ENCODE measurements at regions not wholly inside any gene's neighbourhood (a gene's known extent, or its start where the extent isn't known, plus 50 kb on each side); places are given as distances from the start of the nearest gene placed in this dataset.

DNA sequence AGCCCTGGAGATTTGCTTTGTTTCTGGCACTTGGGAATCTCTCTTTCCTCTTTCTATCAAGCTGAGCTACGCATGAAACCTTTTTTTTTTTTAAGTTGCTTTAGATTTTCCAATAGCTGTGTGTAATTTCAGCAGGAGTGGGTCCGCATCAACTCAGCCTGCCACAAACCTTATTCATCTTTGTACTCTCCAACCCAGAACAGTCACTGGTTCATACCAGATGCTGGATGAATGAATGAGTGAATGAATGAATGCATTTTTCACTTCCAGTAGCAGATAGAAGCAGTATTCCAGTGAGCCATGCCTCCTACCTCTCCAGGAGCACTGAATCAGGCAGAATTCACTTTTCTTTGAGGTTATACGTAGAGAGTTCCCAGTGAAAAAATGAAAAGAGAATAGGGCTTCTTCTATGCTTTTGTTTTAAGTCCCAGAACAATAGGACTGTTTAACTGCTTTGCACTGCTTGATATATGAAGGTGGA, 221.1 kb downstream of the TM9SF2 start:
- no peak overlapping the region for H3K27ac ChIP-seq
- no peaks in the 10 kb centered on the region for H3K27me3 ChIP-seq
- H3K36me3 ChIP-seq, result no peaks in the 10 kb centered on the region
- TF ChIP-seq, protein P1, sequence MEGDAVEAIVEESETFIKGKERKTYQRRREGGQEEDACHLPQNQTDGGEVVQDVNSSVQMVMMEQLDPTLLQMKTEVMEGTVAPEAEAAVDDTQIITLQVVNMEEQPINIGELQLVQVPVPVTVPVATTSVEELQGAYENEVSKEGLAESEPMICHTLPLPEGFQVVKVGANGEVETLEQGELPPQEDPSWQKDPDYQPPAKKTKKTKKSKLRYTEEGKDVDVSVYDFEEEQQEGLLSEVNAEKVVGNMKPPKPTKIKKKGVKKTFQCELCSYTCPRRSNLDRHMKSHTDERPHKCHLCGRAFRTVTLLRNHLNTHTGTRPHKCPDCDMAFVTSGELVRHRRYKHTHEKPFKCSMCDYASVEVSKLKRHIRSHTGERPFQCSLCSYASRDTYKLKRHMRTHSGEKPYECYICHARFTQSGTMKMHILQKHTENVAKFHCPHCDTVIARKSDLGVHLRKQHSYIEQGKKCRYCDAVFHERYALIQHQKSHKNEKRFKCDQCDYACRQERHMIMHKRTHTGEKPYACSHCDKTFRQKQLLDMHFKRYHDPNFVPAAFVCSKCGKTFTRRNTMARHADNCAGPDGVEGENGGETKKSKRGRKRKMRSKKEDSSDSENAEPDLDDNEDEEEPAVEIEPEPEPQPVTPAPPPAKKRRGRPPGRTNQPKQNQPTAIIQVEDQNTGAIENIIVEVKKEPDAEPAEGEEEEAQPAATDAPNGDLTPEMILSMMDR (IDR thresholded peaks at IDR 0.05), result no peak
- no peak overlapping the region for H3K4me3 ChIP-seq
- DNase-seq, result no peak
- intact Hi-C loops (cut with DNase I; ENCODE audit: low total_unique reads), result no loop called here
- H3K4me1 ChIP-seq, result no peaks in the 10 kb centered on the region
- H3K9me3 ChIP-seq, result no peaks in the 10 kb centered on the region

DNA sequence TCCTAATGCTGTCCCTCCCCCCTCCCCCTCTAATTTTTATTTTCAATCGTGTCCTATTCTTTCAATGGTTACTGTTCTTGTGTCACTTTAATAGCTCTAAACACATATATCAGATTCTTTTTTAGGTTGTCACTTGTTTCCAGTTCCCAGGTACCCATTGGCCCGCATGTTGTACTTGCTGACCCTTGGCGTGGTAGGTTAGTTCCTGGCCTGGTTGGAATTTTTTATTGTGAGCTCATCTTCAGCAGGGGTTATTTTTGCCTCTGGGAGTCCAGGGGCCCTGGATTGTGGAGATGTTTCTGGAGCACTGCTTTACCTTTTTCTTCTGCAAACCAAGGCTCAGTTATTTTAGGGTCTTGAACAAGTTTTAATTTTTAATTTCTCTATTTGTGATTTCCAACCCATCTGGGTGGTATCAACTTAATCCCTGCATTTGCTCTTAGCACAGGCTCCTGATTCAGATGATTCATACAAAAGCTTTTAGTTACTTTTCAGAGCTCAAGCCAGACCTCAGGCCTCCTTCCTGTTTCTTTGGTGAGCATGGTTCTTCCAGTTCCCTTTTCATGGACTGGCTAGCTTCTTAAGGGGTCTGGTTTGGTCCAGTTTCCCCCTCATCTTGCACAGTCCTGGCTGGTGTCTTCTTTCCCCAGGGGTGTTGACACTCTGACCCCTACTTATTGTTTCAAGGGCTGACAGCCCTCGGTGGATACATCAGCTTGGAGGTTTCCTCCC, 220.5 kb downstream of the TM9SF2 start:
- TF ChIP-seq, protein P1 (IDR thresholded peaks at IDR 0.05), result no peak
- DNase-seq, result no peak
- intact Hi-C loops (cut with DNase I; ENCODE audit: low total_unique reads), result no loop called here
- no peaks in the 10 kb centered on the region for H3K27me3 ChIP-seq
- H3K36me3 ChIP-seq, result no peaks in the 10 kb centered on the region
- no peaks in the 10 kb centered on the region for H3K9me3 ChIP-seq
- H3K4me1 ChIP-seq, result no peaks in the 10 kb centered on the region
- H3K27ac ChIP-seq, result no peak overlapping the region
- no peak overlapping the region for H3K4me3 ChIP-seq

DNA sequence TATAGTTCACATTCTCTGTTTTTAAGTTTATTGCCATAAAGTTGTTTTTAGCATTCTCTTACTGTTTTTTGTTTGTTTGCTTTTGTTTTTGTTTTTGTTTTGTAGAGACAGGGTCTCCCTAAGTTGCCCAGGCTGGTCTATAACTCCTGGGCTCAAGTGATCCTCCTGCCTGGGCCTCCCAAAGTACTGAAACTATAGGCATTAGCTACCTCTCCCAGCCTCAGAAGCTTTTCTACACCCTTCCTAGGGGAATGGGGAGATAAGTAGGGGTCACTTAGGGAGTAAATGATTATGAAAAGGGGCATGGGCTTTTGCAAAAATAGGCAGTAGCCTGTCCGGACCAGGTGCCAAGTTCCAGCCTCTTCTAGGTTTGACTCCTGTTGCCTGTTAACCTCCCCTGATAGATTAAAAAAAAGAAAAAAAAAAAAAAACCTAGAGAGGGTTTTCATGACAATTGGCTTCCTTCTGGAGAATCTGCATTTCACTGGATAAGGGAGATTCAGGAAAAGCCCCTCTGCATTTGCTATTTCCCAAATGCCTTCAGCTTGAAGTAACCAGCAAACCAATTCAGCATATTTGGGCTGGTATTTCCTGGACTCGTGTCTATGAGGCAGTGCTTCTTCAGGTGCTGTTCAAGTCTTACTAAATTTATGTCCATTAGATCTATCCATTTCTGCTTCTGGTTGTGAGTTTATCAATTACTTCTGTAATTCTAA, 216.8 kb downstream of the TM9SF2 start:
- Histone ChIP-seq H3K36me3 (no peaks in the 10 kb centered on the region), H3K27me3 (no peaks in the 10 kb centered on the region), H3K9me3 (no peaks in the 10 kb centered on the region), H3K27ac (no peak overlapping the region), H3K4me3 (no peak overlapping the region), H3K4me1 (no peaks in the 10 kb centered on the region)
- TF ChIP-seq, protein P1 (IDR thresholded peaks at IDR 0.05), result no peak
- intact Hi-C loops (cut with DNase I; ENCODE audit: low total_unique reads), result no loop called here
- DNase-seq, result no peak

DNA sequence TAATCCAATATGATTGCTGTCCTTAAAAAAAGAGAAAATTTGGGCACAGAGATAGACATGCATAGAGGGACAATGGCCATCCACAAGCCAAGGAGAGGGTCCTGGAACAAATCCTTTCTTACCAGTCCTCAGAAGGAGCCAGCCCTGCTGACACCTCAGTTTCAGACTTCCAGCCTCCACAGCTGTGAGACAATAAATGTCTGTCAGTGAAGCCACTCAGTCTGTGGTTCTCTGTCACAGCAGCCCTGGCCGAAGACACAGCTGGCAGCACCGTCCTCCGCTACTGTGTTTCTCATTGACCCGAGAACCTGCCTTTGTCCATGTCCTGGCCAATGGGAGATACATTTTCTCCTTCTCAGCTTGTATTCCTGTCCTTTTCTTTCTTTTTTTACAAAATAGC, 207.9 kb downstream of the TM9SF2 start:
- Histone ChIP-seq H3K27ac (no peak overlapping the region), H3K4me1 (no peaks in the 10 kb centered on the region), H3K4me3 (no peak overlapping the region), H3K36me3 (no peaks in the 10 kb centered on the region), H3K27me3 (no peaks in the 10 kb centered on the region), H3K9me3 (no peaks in the 10 kb centered on the region)
- intact Hi-C loops (cut with DNase I; ENCODE audit: low total_unique reads), result no loop called here
- no peak for DNase-seq
- TF ChIP-seq, protein P1 (IDR thresholded peaks at IDR 0.05), result no peak

DNA sequence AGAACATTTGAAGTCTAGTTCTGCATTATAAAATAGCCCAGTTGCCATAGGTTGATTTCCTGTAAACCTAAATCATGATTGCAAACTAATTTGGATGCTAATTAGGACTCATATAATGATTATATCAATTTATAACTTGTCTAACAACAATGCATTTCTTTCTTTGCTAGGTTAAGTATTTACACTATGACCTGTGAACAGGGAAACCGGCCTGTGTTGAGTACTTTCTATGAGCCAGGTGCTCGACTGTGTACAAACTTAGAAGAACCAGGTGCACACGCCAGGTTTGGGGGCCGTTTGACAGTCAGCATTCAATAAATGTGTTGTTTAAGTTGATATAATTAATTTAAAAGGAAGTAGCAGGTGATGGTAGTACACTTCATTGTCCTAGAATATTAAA, 203.1 kb downstream of the TM9SF2 start:
- H3K36me3 ChIP-seq, result no peaks in the 10 kb centered on the region
- H3K4me1 ChIP-seq, result no peaks in the 10 kb centered on the region
- TF ChIP-seq, protein P1 (IDR thresholded peaks at IDR 0.05), result no peak
- H3K9me3 ChIP-seq, result no peaks in the 10 kb centered on the region
- intact Hi-C loops (cut with DNase I; ENCODE audit: low total_unique reads), result no loop called here
- H3K4me3 ChIP-seq, result no peak overlapping the region
- H3K27me3 ChIP-seq, result no peaks in the 10 kb centered on the region
- DNase-seq, result no peak
- no peak overlapping the region for H3K27ac ChIP-seq
